NCI-H1048 (cell line): ENCODE measurements at regions not wholly inside any gene's neighbourhood (a gene's known extent, or its start where the extent isn't known, plus 50 kb on each side); places are given as distances from the start of the nearest gene placed in this dataset.

Experiments used
- DNase-seq: peaks from one replicate; lab custom pipeline; 2025; lab: John Stamatoyannopoulos, UW

GRCh38 chr16:87252269-87252970, 64.8 kb downstream of the C16orf95 start:
- DNase-seq: no peak
